ENCODE measurements at regions not wholly inside any gene's neighbourhood (a gene's known extent, or its start where the extent isn't known, plus 50 kb on each side); places are given as distances from the start of the nearest gene placed in this dataset.

GRCh38 chr4:59393780-59394179, 1806.3 kb upstream of the ADGRL3 start:
- 0 out of 2 replicates have a peak overlapping the region, but pooled peaks have one; percentile 12 for H2AFZ ChIP-seq
- H4K20me1 ChIP-seq (replicated peaks; ENCODE audit: insufficient read depth), result no peaks in the 10 kb centered on the region
- no peaks in the 10 kb centered on the region for H3K79me2 ChIP-seq (replicated peaks; ENCODE audit: insufficient read depth)
- no peak overlapping the region for H3K27ac Mint-ChIP-seq
- TF ChIP-seq ZNF462 (CRISPR knock-in tag; IDR thresholded peaks at IDR 0.05) (no peak), POLR2AphosphoS5 (IDR thresholded peaks at IDR 0.05; ENCODE audit: low read depth) (no peak), EZH2phosphoT487 (IDR thresholded peaks at IDR 0.05; ENCODE audit: unreplicated experiment) (no peak), STAT1 (IDR thresholded peaks at IDR 0.05; ENCODE audit: unreplicated experiment) (no peak), ETS1 (IDR thresholded peaks at IDR 0.05) (no peak), REST (IDR thresholded peaks at IDR 0.05; ENCODE audit: unreplicated experiment) (no peak), CREB1 (CRISPR knock-in tag; IDR thresholded peaks at IDR 0.05; ENCODE audit: low read depth) (no peak)
- H3K4me2 ChIP-seq, result no peak overlapping the region
- no peak overlapping the region for H3K27ac ChIP-seq (ENCODE audit: low read depth)
- ATAC-seq (no peak), DNase-seq (ENCODE audit: low spot score) (no peak)
- H3K36me3 Mint-ChIP-seq (ENCODE audit: low read depth), result peaks cover 7% of the 10 kb centered on the region; the same call in 2 of the 3 replicates
- H3K27me3 ChIP-seq (ENCODE audit: insufficient read depth), result no peaks in the 10 kb centered on the region
- no peaks in the 10 kb centered on the region for H3K27me3 Mint-ChIP-seq (ENCODE audit: insufficient read depth, low read depth, poor library complexity)
- H3K9me2 ChIP-seq (ENCODE audit: insufficient read depth), result 0 out of 2 replicates have a peak, but pooled peaks cover 3% of the 10 kb centered on the region
- no peak overlapping the region for H3K4me3 Mint-ChIP-seq
- no peaks in the 10 kb centered on the region for H3K4me1 Mint-ChIP-seq
- no peaks in the 10 kb centered on the region for H3F3A ChIP-seq (replicated peaks; ENCODE audit: low read depth)
- H3K9me3 Mint-ChIP-seq, result peaks cover 9% of the 10 kb centered on the region
- no peaks in the 10 kb centered on the region for H3K4me1 ChIP-seq (ENCODE audit: insufficient read depth)
- H3K4me3 ChIP-seq, result no peak overlapping the region
- H3K36me3 ChIP-seq (ENCODE audit: insufficient read depth), result 0 out of 2 replicates have a peak, but pooled peaks cover 3% of the 10 kb centered on the region
